OCI-LY1 (cell line): ENCODE measurements at regions not wholly inside any gene's neighbourhood (a gene's known extent, or its start where the extent isn't known, plus 50 kb on each side); places are given as distances from the start of the nearest gene placed in this dataset.

Experiments
- EZH2 ChIP-seq: fragments of 200-600 bp; sonication (generic), shearing (Covaris generic); IDR thresholded peaks from 2 replicates; pipeline ENCODE4 v1.8.0; 2017; ENCODE audit warnings: borderline replicate concordance, mixed run types, mild to moderate bottlenecking, antibody characterized with exemption, low read length, moderate library complexity, mixed read lengths
- TF ChIP-seq, protein P1 (sequence below): fragments of 200-600 bp; sonication (generic), shearing (Covaris generic); IDR thresholded peaks from 2 replicates; pipeline ENCODE4 v1.5.1; 2017; ENCODE audit warnings: mild to moderate bottlenecking, antibody characterized with exemption, low read length, moderate library complexity, mixed read lengths

GRCh38 chr5:25414742-25415141 is 770.0 kb upstream of the CDH10 start:
- TF ChIP-seq, protein P1, sequence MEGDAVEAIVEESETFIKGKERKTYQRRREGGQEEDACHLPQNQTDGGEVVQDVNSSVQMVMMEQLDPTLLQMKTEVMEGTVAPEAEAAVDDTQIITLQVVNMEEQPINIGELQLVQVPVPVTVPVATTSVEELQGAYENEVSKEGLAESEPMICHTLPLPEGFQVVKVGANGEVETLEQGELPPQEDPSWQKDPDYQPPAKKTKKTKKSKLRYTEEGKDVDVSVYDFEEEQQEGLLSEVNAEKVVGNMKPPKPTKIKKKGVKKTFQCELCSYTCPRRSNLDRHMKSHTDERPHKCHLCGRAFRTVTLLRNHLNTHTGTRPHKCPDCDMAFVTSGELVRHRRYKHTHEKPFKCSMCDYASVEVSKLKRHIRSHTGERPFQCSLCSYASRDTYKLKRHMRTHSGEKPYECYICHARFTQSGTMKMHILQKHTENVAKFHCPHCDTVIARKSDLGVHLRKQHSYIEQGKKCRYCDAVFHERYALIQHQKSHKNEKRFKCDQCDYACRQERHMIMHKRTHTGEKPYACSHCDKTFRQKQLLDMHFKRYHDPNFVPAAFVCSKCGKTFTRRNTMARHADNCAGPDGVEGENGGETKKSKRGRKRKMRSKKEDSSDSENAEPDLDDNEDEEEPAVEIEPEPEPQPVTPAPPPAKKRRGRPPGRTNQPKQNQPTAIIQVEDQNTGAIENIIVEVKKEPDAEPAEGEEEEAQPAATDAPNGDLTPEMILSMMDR = no peak
- no peak for TF ChIP-seq EZH2
